GM19395 (cell line): ENCODE measurements at regions not wholly inside any gene's neighbourhood (a gene's known extent, or its start where the extent isn't known, plus 50 kb on each side); places are given as distances from the start of the nearest gene placed in this dataset.
"Not testable (repeated sequence)": the region's sequence is repeated elsewhere in the genome, so short reads cannot be mapped to it uniquely, and the experiment has no call there.

Experiments used
- ATAC-seq: cut with Tn5 transposase; IDR thresholded peaks from one replicate; pipeline ENCODE4 v1.9.1; 2021; ENCODE audit warnings: mild to moderate bottlenecking, moderate library complexity; ENCODE audit not compliant: unreplicated experiment

DNA sequence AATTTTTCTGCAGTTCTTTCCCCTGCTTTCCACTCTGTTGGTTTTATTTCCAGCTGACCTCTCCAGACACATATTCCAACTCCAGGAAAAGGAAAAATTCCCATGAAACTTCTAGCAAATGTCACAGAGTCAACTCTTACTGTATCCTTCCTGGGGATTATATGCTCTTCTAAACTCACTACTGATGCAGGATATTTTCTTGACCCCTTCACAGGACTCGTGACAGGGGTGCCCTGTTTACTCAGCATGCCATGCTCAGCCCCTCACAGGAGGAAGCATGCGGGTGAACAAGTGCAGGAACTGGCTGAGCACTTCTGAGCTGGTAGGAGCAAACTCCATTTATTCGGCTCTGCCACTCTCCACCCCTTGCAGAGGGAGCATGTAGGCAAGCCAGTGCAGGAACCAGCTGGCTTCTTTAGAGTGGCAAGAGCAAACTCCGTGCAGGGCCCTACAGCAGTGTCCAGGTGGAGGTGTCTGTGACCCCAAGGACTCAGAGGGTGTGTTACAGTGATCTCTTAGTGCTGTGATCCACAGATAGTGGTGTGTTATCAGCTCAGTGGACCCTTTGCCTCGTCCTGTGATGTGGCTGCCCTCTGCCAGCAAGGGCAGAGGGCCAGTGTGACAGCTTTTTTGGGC is 413.6 kb upstream of the GRM7 start:
- ATAC-seq = no peak

DNA sequence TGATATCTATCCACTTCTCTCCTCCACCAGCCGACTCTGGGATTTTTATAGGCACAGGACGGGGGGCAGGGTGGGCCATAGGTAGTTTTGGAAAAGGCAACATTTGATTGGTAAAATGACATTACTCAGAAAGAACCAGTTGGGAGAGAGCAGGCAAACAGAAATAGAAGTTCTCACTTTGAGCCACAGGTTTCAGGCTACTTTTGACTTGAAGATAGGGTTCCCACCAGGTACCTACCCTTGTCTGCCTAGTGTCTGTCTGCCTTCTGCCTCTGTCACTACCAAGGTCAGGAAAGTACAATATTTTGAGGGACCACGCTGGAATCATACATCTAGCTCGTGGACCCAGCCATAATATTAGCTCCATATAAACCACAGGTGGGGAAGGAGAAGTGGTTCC is 412.9 kb upstream of the GRM7 start:
- ATAC-seq = no peak

GRCh38 chr3:6449099-6449498 is 411.8 kb upstream of the GRM7 start:
- no peak for ATAC-seq

- ATAC-seq = no peak
Measured at GRCh38 chr3:6452974-6453373, 407.9 kb upstream of the GRM7 start.

DNA sequence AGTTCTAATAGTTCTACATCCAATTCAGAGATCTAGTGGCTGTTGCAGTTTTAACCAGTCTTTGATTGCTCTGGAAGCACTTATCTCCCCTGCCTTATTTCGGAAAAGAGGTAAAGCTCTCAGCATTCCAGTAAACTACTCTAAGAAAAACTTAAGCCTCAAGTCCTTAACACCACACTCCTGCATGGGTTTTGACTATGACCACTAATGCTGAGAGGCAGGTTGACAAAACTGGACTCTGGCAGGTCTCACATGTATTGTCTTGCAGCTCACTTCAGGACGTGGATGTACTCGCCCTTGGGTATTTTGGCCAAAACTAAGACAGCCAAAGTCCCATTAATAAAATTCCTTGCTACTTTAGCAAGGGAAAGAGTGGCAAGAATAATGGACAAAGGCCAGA is 405.9 kb upstream of the GRM7 start:
- ATAC-seq = no peak

DNA sequence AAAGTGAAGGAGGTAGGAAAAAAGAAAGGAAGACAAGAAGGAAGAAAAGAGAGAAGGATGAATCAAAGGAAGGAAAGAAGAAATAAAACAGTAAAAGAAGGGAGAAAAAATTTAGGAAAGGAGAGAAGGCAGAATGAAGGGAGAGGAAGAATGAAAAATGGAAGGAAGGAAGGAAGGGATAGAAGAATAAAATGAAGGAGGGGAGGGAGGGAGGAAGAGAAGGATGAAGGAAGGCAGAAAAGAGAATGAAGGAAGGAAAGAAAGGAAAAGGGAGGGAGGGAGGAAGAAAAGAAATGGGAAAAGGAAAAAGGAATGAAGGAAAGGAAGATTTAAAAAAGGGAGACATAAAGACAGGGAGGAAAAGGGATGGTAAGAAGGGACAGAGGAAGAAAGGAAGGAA is 393.7 kb upstream of the GRM7 start:
- no peak for ATAC-seq

DNA sequence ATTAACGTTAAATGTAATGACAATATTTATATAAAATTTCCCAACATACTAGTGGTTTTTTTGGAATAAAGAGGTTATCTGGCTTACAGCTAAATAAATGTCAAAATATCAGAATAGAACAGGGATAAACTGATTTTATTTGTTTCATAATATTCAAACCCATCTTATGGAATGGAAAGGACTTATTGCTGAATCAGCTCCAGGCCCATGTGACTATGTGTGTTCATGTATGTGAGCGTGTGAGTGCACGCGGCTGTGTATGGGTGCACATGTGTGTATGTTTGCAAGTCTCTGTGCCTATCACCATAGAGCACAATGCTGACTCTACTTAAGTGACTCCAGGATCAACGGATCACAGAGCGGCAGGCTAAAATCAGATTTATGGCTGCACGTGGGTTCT is 392.3 kb upstream of the GRM7 start:
- no peak for ATAC-seq

GRCh38 chr3:6471744-6472143 is 389.2 kb upstream of the GRM7 start:
- no peak for ATAC-seq

- ATAC-seq = not testable (repeated sequence)
Measured at GRCh38 chr3:6490487-6491327, 370.2 kb upstream of the GRM7 start.

DNA sequence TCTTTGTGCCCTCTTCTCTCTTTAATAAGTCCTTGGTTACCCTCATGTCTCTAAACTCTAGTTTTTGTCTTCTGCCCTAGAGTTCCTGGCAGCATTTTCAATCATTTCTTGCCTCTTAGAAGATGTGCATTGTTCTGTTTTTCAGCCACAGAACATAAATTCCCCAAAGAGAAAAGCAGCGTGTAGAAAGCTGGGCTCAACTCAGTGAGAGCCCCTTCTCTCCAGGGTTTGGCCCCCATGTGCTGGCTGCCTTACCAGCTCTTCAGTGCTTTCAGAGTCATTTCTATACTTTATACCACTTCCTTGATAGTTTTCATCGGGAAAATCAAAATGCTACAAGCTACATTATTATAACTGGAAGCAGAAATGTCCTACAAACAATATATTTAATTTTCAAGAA is 369.1 kb upstream of the GRM7 start:
- ATAC-seq = no peak

DNA sequence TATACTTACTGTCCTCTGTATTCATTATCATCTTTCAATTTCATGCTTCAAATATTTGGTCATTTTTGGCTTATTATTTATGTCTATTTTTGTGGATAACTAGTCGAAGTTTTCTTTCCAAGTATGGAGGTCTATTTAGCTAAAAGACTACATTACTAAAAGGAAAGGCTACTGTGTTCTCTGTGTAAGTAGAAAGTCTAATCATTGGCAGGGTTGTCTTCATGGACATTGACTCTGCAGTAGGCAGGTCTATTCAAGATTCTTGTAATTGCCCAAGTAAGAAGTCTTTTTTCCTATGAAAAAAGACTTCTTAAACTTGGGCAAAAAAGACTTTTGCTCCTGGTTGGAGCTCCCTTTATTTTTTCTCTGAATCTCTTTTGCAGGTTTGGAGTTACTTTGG is 368.6 kb upstream of the GRM7 start:
- ATAC-seq = no peak

GRCh38 chr3:6498944-6499343 is 362.0 kb upstream of the GRM7 start:
- not testable (repeated sequence) for ATAC-seq

GRCh38 chr3:6504347-6504746 is 356.6 kb upstream of the GRM7 start:
- ATAC-seq = no peak

GRCh38 chr3:6504834-6505233 is 356.1 kb upstream of the GRM7 start:
- ATAC-seq = no peak

GRCh38 chr3:6508410-6508759 is 352.5 kb upstream of the GRM7 start:
- ATAC-seq = no peak

DNA sequence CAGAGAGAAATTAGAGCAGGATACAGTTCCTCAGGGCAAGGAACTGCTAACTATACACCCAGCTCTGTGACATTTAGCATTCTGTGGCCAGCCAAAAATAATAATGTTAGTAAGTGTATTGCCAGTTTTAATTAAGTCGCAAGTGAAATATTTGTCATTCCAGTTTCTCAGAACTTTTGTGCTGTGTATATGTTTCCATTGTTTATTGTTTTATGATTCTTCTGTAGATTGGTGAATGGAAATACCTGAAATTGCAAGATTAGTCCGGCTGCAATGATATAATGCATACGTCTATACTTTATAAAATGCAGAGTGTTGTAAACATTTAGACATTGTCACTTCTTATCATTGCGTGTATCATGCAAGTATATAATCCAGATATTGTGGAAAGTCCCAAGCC is 351.3 kb upstream of the GRM7 start:
- no peak for ATAC-seq

DNA sequence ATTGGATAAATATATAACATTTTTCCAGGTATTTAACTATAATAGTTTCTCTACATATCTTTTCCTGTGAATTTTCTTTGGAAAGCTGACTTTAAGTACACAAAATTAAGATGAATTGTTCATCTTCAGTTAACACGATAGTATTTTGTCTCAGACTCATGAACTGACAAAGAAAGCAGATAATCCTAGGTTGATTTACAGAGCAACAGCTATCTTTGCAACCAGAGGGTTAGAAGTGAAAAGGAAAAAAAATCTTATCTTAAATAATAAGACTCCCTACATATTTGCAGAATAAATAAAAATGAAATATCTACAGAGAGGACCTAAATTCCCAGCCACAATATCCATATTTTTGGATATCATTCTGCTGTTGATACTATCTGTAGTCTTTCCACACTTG is 350.2 kb upstream of the GRM7 start:
- no peak for ATAC-seq

DNA sequence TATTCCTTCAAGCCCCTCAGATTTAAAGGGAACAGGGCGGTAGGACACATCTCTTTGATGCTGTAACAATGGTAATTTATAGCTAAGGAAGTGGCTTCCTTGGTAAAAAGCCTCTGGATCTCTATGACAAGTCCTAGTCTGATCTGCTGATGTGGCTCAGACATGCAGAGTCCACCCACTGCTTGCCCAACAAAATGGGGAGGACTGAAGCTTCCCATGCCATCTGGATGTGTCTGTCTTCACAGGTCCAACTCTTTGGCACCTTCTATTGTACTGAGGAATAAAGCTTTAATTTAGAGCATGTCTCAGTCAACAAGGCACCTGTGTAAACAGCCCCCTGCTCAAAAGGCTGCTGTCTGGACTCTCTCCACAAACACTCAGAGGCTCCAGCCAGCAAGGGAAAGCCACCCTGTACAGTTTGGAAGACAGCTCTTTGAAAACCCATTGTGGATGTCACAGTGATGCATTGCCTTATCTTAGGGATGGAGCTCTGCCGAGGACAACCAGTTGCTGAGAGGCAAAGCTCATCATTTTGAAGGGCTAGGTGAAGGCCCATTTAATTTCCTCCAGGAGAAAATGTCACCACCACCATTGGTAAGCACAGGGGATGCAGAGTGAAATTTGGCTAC is 348.6 kb upstream of the GRM7 start:
- ATAC-seq = no peak

GRCh38 chr3:6516143-6516542 is 344.8 kb upstream of the GRM7 start:
- ATAC-seq = no peak

DNA sequence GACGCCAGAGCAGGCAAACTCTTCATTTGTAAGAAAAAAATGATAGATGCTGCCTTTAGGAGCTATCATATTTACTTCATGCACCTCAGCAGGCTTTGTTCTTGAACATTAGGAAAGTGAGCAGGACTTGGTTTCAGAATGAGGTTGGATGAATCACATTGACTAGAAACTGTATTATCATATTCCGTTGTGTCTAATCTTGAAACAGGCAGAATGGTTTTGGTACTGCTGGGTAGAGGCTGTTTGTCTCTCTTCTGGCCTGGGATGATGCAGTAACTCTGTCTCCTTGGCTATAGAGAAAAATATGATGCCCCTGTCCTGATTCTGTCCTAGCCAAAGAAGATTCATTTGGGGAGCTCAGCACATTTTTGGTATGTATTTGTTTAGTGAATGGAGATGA is 344.2 kb upstream of the GRM7 start:
- no peak for ATAC-seq

GRCh38 chr3:6518709-6519345 is 342.1 kb upstream of the GRM7 start:
- ATAC-seq = no peak
